ENCODE measurements at regions not wholly inside any gene's neighbourhood (a gene's known extent, or its start where the extent isn't known, plus 50 kb on each side); places are given as distances from the start of the nearest gene placed in this dataset.

GRCh38 chrX:69076088-69076487 is 89.2 kb downstream of the PJA1 start:
- Histone ChIP-seq H4K5ac (ENCODE audit: low read depth, low read length) (no peak overlapping the region), H2BK5ac (ENCODE audit: low read depth, low read length, poor library complexity, severe bottlenecking) (no peak overlapping the region), H3K4me3 (ENCODE audit: insufficient read depth, low read depth, low read length) (no peak overlapping the region), H3K4ac (ENCODE audit: low read depth, low read length) (no peak overlapping the region), H3K18ac (ENCODE audit: low read depth, low read length) (no peak overlapping the region), H2AFZ (replicated peaks; ENCODE audit: low read length, poor library complexity) (no peak overlapping the region), H4K20me1 (ENCODE audit: insufficient read depth, low read length) (no peaks in the 10 kb centered on the region; the same call in none of the 2 replicates), H3K56ac (ENCODE audit: extremely low read depth, insufficient read depth, low read length) (no peak overlapping the region), H2AK9ac (replicated peaks; ENCODE audit: low read depth, low read length, poor library complexity) (no peak overlapping the region), H3K23ac (ENCODE audit: low read depth, low read length) (no peak overlapping the region), H3K79me1 (ENCODE audit: low read depth in 1 of 2, low read length in 2 of 2) (no peaks in the 10 kb centered on the region), H2BK120ac (ENCODE audit: low read depth, low read length) (no peak overlapping the region), H3K9me3 (ENCODE audit: control insufficient read depth, insufficient read depth, low read length) (no peaks in the 10 kb centered on the region), H3K14ac (replicated peaks; ENCODE audit: low read depth, low read length) (no peak overlapping the region), H2AK5ac (ENCODE audit: low read depth, low read length) (no peak overlapping the region), H3K27ac (ENCODE audit: insufficient read depth, low read length) (no peak overlapping the region), H3K4me2 (ENCODE audit: low read depth, low read length) (no peak overlapping the region), H3K9me1 (ENCODE audit: insufficient read depth, low read length) (no peaks in the 10 kb centered on the region), H4K91ac (ENCODE audit: insufficient read depth, low read depth, low read length) (no peak overlapping the region), H3K4me1 (ENCODE audit: control insufficient read depth, insufficient read depth, low read length) (peaks cover 6% of the 10 kb centered on the region; the same call in 1 of the 2 replicates), H2BK20ac (ENCODE audit: low read depth, low read length) (no peak overlapping the region), H3K27me3 (ENCODE audit: control insufficient read depth, insufficient read depth, low read length) (peaks cover 11% of the 10 kb centered on the region; the same call in 1 of the 2 replicates), H3K36me3 (ENCODE audit: control insufficient read depth, insufficient read depth, low read length) (no peaks in the 10 kb centered on the region), H3K9ac (ENCODE audit: low read depth, low read length) (no peak overlapping the region), H4K8ac (ENCODE audit: low read depth in 2 of 2, low read length in 2 of 2) (no peak overlapping the region), H2BK15ac (ENCODE audit: low read depth, low read length) (no peak overlapping the region)
- intact Hi-C loops (cut with micrococcal nuclease) = no loop called here
- no peak for ATAC-seq (ENCODE audit: low read depth)
- WGBS, 2 experiments (ENCODE audit: extremely low coverage in 2 of 2, insufficient read length in 1 of 2) = 21% methylated on average over 2 of the region's 2 CpGs; no CpG with 5 or more reads in 1 of the 2 experiments
- ChIA-PET POLR2A (ENCODE audit: unreplicated experiment) (no interaction called here), CTCF (interaction anchor here (0.5 kb wide), 1 partner anchor 1020 kb away, joined by 3 read pairs; no protein-coding TSS in a partner anchor)
- TF ChIP-seq MAZ (IDR thresholded peaks at IDR 0.05; ENCODE audit: borderline replicate concordance, low read depth, low read length) = no peak
- no peak for TF ChIP-seq CHD1 (IDR thresholded peaks at IDR 0.05; ENCODE audit: low read depth, low read length)
- no peak for TF ChIP-seq BHLHE40 (IDR thresholded peaks at IDR 0.05; ENCODE audit: low read depth, low read length)
- DNase-seq = no peak
- in situ Hi-C loops (cut with MboI; ENCODE audit: low sequenced_read_pairs) = no loop called here
- dilution Hi-C loops (cut with HindIII; ENCODE audit: low sequenced_read_pairs, unreplicated experiment) = no loop called here
- BruUV-seq (replicated peaks) = no TSS peak

All from IMR-90 (cell line).